Panc1 (cell line): ENCODE measurements at regions not wholly inside any gene's neighbourhood (a gene's known extent, or its start where the extent isn't known, plus 50 kb on each side); places are given as distances from the start of the nearest gene placed in this dataset.

ENCODE experiments used
- ATAC-seq: fragments of 200-7000 bp; cut with Tn5 transposase; 2 replicates; pipeline ENCODE4 v1.9.1; 2020; ENCODE audit warnings: mild to moderate bottlenecking, moderate library complexity
- BruUV-seq: library from RNA; stranded (reverse); fragments of 400-500 nt; replicated peaks from 2 replicates; lab custom pipeline; 2021; lab: Mats Ljungman, UMichigan
- CTCF ChIA-PET: fragments of 300-600 bp; sonication (Branson Sonifier 250); formaldehyde crosslinking; loops from one replicate; lab custom pipeline; 2022; ENCODE audit warnings: antibody characterized with exemption; lab: Charles Lee
- POLR2A ChIA-PET: fragments of 300-600 bp; sonication (Branson Sonifier 250); formaldehyde crosslinking; loops from one replicate; lab custom pipeline; 2022; ENCODE audit warnings: antibody characterized with exemption; lab: Charles Lee
- DNase-seq: peaks from one replicate; pipeline ENCODE4 v3.0.0-alpha.2; 2010; ENCODE audit warnings: low read depth, low spot score
- H3K27ac ChIP-seq: 2 replicates; pipeline ENCODE4 v1.5.1; 2011; ENCODE audit warnings: mild to moderate bottlenecking, low read length, inconsistent platforms
- H3K27me3 ChIP-seq: fragments of 200-500 bp; sonication (Bioruptor generic); 2 replicates; pipeline ENCODE4 v1.6.0; 2014; ENCODE audit warnings: low read length, inconsistent platforms; ENCODE audit not compliant: control insufficient read depth, insufficient read depth
- H3K36me3 ChIP-seq: fragments of 200-500 bp; sonication (Bioruptor generic); 2 replicates; pipeline ENCODE4 v1.5.1; 2014; ENCODE audit warnings: inconsistent platforms, mild to moderate bottlenecking, low read length, moderate library complexity; ENCODE audit not compliant: control insufficient read depth, insufficient read depth
- H3K4me1 ChIP-seq: 2 replicates; pipeline ENCODE4 v1.5.1; 2011; ENCODE audit warnings: inconsistent platforms, mild to moderate bottlenecking, low read length, moderate library complexity; ENCODE audit not compliant: control insufficient read depth, insufficient read depth
- H3K4me3 ChIP-seq, 2 experiments: 2 replicates each; pipeline ENCODE4 v1.5.1; 2011 to 2012; ENCODE audit warnings: low read depth in 2 of 2, low read length in 2 of 2, mild to moderate bottlenecking in 2 of 2, inconsistent platforms in 1 of 2, moderate library complexity in 1 of 2
- H3K9me3 ChIP-seq: fragments of 200-500 bp; sonication (Bioruptor generic); 2 replicates; pipeline ENCODE4 v1.5.1; 2014; ENCODE audit warnings: low read depth, mild to moderate bottlenecking, inconsistent platforms, low read length, moderate library complexity; ENCODE audit not compliant: control insufficient read depth, insufficient read depth
- POLR2AphosphoS5 ChIP-seq: IDR thresholded peaks from 2 replicates; pipeline ENCODE4 v1.6.1; 2012; ENCODE audit warnings: mild to moderate bottlenecking, low read depth, low read length, moderate library complexity
- SIN3A ChIP-seq: IDR thresholded peaks from 2 replicates; pipeline ENCODE4 v1.6.1; 2012; ENCODE audit warnings: low read depth, mild to moderate bottlenecking, low read length, moderate library complexity, borderline replicate concordance; ENCODE audit not compliant: insufficient read depth
- TCF7L2 ChIP-seq: IDR thresholded peaks from 2 replicates; pipeline ENCODE4 v1.6.1; 2011; ENCODE audit warnings: mild to moderate bottlenecking, low read depth, low read length, inconsistent platforms
- in situ Hi-C: cut with HindIII; loops from 2 replicates; pipeline ENCODE4 v1.10.0; 2016; ENCODE audit warnings: low sequenced_read_pairs, low pct_unique_long_range_greater_than_20kb
- intact Hi-C: fragments of 100-400 bp; cut with micrococcal nuclease; formaldehyde crosslinking; loops from one replicate; pipeline ENCODE4 v1.10.0; 2022; ENCODE audit not compliant: unreplicated experiment
- TF ChIP-seq, protein P1 (sequence below), 2 experiments: IDR thresholded peaks; 2 replicates each; pipeline ENCODE4 v1.6.1; 2011 to 2012; ENCODE audit warnings: low read depth in 2 of 2, control low read depth in 1 of 2, low read length in 1 of 2, mild to moderate bottlenecking in 1 of 2, moderate library complexity in 1 of 2; ENCODE audit not compliant: insufficient read depth in 1 of 2
- TF ChIP-seq, protein P2 (sequence below): fragments of 450-650 bp; IDR thresholded peaks from 2 replicates; pipeline ENCODE4 v1.5.1; 2017; ENCODE audit warnings: mild to moderate bottlenecking

DNA sequence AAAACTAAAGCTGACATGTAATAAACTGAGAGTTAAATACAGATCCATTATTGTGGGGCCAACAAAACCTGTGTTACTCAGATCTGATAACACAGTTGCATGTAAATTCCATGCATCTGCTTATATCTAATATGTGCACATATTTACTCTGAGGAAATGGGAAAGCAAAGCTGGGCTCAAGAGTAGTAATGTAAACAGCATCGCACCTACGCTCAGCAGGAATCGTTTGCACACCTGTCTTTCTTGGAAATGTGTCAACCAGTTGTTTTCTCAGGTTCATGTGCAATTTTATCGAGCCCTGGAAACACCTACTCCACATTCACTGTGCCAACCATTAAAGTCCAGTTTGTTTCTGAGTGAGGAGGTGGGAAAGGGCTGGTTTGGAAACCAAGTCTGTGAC is 80.3 kb upstream of the CNKSR3 start:
- in situ Hi-C loops: no loop called here
- intact Hi-C loops: no loop called here
- no peaks in the 10 kb centered on the region for H3K36me3 ChIP-seq
- no peaks in the 10 kb centered on the region for H3K9me3 ChIP-seq
- TF ChIP-seq, protein P1, sequence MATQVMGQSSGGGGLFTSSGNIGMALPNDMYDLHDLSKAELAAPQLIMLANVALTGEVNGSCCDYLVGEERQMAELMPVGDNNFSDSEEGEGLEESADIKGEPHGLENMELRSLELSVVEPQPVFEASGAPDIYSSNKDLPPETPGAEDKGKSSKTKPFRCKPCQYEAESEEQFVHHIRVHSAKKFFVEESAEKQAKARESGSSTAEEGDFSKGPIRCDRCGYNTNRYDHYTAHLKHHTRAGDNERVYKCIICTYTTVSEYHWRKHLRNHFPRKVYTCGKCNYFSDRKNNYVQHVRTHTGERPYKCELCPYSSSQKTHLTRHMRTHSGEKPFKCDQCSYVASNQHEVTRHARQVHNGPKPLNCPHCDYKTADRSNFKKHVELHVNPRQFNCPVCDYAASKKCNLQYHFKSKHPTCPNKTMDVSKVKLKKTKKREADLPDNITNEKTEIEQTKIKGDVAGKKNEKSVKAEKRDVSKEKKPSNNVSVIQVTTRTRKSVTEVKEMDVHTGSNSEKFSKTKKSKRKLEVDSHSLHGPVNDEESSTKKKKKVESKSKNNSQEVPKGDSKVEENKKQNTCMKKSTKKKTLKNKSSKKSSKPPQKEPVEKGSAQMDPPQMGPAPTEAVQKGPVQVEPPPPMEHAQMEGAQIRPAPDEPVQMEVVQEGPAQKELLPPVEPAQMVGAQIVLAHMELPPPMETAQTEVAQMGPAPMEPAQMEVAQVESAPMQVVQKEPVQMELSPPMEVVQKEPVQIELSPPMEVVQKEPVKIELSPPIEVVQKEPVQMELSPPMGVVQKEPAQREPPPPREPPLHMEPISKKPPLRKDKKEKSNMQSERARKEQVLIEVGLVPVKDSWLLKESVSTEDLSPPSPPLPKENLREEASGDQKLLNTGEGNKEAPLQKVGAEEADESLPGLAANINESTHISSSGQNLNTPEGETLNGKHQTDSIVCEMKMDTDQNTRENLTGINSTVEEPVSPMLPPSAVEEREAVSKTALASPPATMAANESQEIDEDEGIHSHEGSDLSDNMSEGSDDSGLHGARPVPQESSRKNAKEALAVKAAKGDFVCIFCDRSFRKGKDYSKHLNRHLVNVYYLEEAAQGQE (IDR thresholded peaks at IDR 0.05; ENCODE audit: insufficient read depth in 1 of 2, low read depth in 2 of 2, low read length in 1 of 2): no peak
- TF ChIP-seq POLR2AphosphoS5 (no peak), SIN3A (no peak), TCF7L2 (no peak)
- TF ChIP-seq, protein P2, sequence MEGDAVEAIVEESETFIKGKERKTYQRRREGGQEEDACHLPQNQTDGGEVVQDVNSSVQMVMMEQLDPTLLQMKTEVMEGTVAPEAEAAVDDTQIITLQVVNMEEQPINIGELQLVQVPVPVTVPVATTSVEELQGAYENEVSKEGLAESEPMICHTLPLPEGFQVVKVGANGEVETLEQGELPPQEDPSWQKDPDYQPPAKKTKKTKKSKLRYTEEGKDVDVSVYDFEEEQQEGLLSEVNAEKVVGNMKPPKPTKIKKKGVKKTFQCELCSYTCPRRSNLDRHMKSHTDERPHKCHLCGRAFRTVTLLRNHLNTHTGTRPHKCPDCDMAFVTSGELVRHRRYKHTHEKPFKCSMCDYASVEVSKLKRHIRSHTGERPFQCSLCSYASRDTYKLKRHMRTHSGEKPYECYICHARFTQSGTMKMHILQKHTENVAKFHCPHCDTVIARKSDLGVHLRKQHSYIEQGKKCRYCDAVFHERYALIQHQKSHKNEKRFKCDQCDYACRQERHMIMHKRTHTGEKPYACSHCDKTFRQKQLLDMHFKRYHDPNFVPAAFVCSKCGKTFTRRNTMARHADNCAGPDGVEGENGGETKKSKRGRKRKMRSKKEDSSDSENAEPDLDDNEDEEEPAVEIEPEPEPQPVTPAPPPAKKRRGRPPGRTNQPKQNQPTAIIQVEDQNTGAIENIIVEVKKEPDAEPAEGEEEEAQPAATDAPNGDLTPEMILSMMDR: no peak
- ATAC-seq: no peak
- POLR2A ChIA-PET: no interaction called here
- CTCF ChIA-PET: no interaction called here
- no peaks in the 10 kb centered on the region for H3K4me1 ChIP-seq
- H3K27me3 ChIP-seq: no peaks in the 10 kb centered on the region
- DNase-seq: no peak
- no peak overlapping the region for H3K4me3 ChIP-seq
- H3K27ac ChIP-seq: no peak overlapping the region
- BruUV-seq: no TSS peak

DNA sequence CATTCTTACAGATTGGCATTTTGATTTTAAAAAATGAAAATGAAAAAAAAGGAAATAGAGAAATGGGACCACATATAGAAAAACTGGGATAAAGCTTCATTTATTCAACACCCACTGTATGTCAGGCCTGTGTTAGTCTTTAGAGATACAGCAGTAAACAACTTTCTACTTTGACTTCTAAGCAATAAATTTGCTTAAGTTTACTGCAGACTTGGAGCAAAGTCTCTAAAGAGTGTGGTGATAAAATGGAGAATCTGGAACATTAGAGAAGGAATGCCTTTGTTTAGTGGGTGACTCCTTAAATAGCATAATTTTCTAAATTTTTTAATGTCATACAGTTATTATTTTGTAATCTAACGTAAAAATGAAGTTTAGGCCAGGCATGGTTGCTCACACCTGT is 80.7 kb upstream of the CNKSR3 start:
- Histone ChIP-seq H3K36me3 (no peaks in the 10 kb centered on the region), H3K9me3 (no peaks in the 10 kb centered on the region), H3K4me3 (no peak overlapping the region), H3K4me1 (no peaks in the 10 kb centered on the region), H3K27ac (no peak overlapping the region), H3K27me3 (no peaks in the 10 kb centered on the region)
- in situ Hi-C loops (no loop called here), intact Hi-C loops (no loop called here)
- BruUV-seq: no TSS peak
- CTCF ChIA-PET: no interaction called here
- no peak for DNase-seq
- ATAC-seq: no peak
- no peak for TF ChIP-seq SIN3A
- no peak for TF ChIP-seq POLR2AphosphoS5
- TF ChIP-seq, protein P1 (IDR thresholded peaks at IDR 0.05; ENCODE audit: insufficient read depth in 1 of 2, low read depth in 2 of 2, low read length in 1 of 2): no peak
- TF ChIP-seq TCF7L2: no peak
- TF ChIP-seq, protein P2: no peak
- POLR2A ChIA-PET: no interaction called here
